A549 (cell line): ENCODE measurements at regions not wholly inside any gene's neighbourhood (a gene's known extent, or its start where the extent isn't known, plus 50 kb on each side); places are given as distances from the start of the nearest gene placed in this dataset.

Source experiments
- CBX8 ChIP-seq: fragments of 200-600 bp; sonication (generic); IDR thresholded peaks from 2 replicates; pipeline ENCODE4 v1.6.1; 2016
- CEBPB ChIP-seq, 2 experiments: fragments of >200 bp in 1 of 2; sonication (Bioruptor Twin) in 1 of 2; formaldehyde crosslinking in 1 of 2; IDR thresholded peaks; 2 replicates each; pipeline ENCODE4 v1.6.1; 2012 to 2016
- CHD4 ChIP-seq: fragments of 200-600 bp; sonication (generic); IDR thresholded peaks from 2 replicates; pipeline ENCODE4 v1.6.1; 2016; ENCODE audit warnings: antibody characterized with exemption, mild to moderate bottlenecking, borderline replicate concordance
- JUNB ChIP-seq: fragments of >200 bp; sonication (Bioruptor Twin); formaldehyde crosslinking; IDR thresholded peaks from 2 replicates; pipeline ENCODE4 v1.6.1; 2016
- KDM1A ChIP-seq: fragments of 200-600 bp; sonication (generic); IDR thresholded peaks from 2 replicates; pipeline ENCODE4 v1.6.1; 2016; ENCODE audit warnings: low read depth, mild to moderate bottlenecking
- POLR2A ChIP-seq: IDR thresholded peaks from 2 replicates; pipeline ENCODE4 v1.6.1; 2012; ENCODE audit warnings: mild to moderate bottlenecking, low read length
- RAD21 ChIP-seq, 2 experiments: fragments of >200 bp in 1 of 2; sonication (Bioruptor Twin) in 1 of 2; formaldehyde crosslinking in 1 of 2; IDR thresholded peaks in 1 of 2; conservative IDR thresholded peaks in 1 of 2; 2 replicates in 1 of 2; 3 replicates in 1 of 2; pipeline ENCODE4 v1.6.1; 2012 to 2018; ENCODE audit warnings: inconsistent platforms in 1 of 2
- REST ChIP-seq: fragments of 200-600 bp; sonication (generic); IDR thresholded peaks from 2 replicates; pipeline ENCODE4 v1.6.1; 2016; ENCODE audit warnings: antibody characterized with exemption, mild to moderate bottlenecking, moderate library complexity
- RFX5 ChIP-seq: fragments of 450-650 bp; IDR thresholded peaks from 2 replicates; pipeline ENCODE4 v1.7.1; 2014; ENCODE audit warnings: antibody characterized with exemption, mild to moderate bottlenecking, moderate library complexity
- SMC3 ChIP-seq: fragments of >200 bp; sonication (Bioruptor Twin); formaldehyde crosslinking; IDR thresholded peaks from 3 replicates; pipeline ENCODE4 v1.6.1; 2018; ENCODE audit warnings: inconsistent platforms
- TF ChIP-seq, protein P1 (sequence below): fragments of >200 bp; sonication (Bioruptor Twin); formaldehyde crosslinking; IDR thresholded peaks from 3 replicates; pipeline ENCODE4 v1.5.1; 2016
- TF ChIP-seq, protein P2 (sequence below): fragments of 450-650 bp; IDR thresholded peaks from 2 replicates; pipeline ENCODE4 v1.6.1; 2014; ENCODE audit warnings: antibody characterized with exemption

- TF ChIP-seq, protein P1, sequence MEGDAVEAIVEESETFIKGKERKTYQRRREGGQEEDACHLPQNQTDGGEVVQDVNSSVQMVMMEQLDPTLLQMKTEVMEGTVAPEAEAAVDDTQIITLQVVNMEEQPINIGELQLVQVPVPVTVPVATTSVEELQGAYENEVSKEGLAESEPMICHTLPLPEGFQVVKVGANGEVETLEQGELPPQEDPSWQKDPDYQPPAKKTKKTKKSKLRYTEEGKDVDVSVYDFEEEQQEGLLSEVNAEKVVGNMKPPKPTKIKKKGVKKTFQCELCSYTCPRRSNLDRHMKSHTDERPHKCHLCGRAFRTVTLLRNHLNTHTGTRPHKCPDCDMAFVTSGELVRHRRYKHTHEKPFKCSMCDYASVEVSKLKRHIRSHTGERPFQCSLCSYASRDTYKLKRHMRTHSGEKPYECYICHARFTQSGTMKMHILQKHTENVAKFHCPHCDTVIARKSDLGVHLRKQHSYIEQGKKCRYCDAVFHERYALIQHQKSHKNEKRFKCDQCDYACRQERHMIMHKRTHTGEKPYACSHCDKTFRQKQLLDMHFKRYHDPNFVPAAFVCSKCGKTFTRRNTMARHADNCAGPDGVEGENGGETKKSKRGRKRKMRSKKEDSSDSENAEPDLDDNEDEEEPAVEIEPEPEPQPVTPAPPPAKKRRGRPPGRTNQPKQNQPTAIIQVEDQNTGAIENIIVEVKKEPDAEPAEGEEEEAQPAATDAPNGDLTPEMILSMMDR = no peak
- TF ChIP-seq RAD21 (conservative IDR thresholded peaks at IDR 0.05 in 1 of 2, IDR thresholded peaks at IDR 0.05 in 1 of 2) (no peak), POLR2A (no peak), CBX8 (no peak), CHD4 (no peak), RFX5 (no peak), JUNB (no peak), KDM1A (no peak), SMC3 (no peak), CEBPB (IDR thresholded peaks at IDR 0.05) (no peak), REST (no peak)
- TF ChIP-seq, protein P2, sequence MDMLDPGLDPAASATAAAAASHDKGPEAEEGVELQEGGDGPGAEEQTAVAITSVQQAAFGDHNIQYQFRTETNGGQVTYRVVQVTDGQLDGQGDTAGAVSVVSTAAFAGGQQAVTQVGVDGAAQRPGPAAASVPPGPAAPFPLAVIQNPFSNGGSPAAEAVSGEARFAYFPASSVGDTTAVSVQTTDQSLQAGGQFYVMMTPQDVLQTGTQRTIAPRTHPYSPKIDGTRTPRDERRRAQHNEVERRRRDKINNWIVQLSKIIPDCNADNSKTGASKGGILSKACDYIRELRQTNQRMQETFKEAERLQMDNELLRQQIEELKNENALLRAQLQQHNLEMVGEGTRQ = no peak
Measured at GRCh38 chr2:153320879-153321278, 157.7 kb downstream of the RPRM start.
